Thymus (tissue), 11 donors: ENCODE measurements at regions not wholly inside any gene's neighbourhood (a gene's known extent, or its start where the extent isn't known, plus 50 kb on each side); places are given as distances from the start of the nearest gene placed in this dataset.
"Not testable (repeated sequence)": the region's sequence is repeated elsewhere in the genome, so short reads cannot be mapped to it uniquely, and the experiment has no call there.

Experiments used
- DNase-seq, 9 donors: peaks; one replicate each; pipeline ENCODE4 v3.0.0-alpha.2; 2013; ENCODE audit warnings: low spot score in 9 of 9, low read depth in 6 of 9, missing footprints in 1 of 9
- H3K27ac ChIP-seq, 2 donors: one replicate each; pipeline ENCODE4 v1.5.1; 2013; ENCODE audit warnings: control low read depth in 1 of 2, low read depth in 1 of 2, low read length in 1 of 2, mild to moderate bottlenecking in 1 of 2, moderate library complexity in 1 of 2
- H3K27me3 ChIP-seq, 2 donors: one replicate each; pipeline ENCODE4 v1.5.1; 2013; ENCODE audit warnings: low read length in 1 of 2; ENCODE audit not compliant: control insufficient read depth in 2 of 2, insufficient read depth in 1 of 2
- H3K36me3 ChIP-seq, 2 donors: one replicate each; pipeline ENCODE4 v1.5.1; 2013; ENCODE audit warnings: low read length in 1 of 2, mild to moderate bottlenecking in 1 of 2, moderate library complexity in 1 of 2; ENCODE audit not compliant: control insufficient read depth in 2 of 2, insufficient read depth in 2 of 2
- H3K4me1 ChIP-seq, 2 donors: one replicate each; pipeline ENCODE4 v1.5.1; 2013; ENCODE audit warnings: low read length in 2 of 2; ENCODE audit not compliant: control insufficient read depth in 2 of 2, insufficient read depth in 2 of 2
- H3K4me3 ChIP-seq, 2 donors: one replicate each; pipeline ENCODE4 v1.5.1; 2013; ENCODE audit warnings: low read length in 2 of 2, control low read depth in 1 of 2, mild to moderate bottlenecking in 1 of 2
- H3K9me3 ChIP-seq, 2 donors: one replicate each; pipeline ENCODE4 v1.5.1; 2013; ENCODE audit warnings: low read length in 1 of 2, mild to moderate bottlenecking in 1 of 2; ENCODE audit not compliant: control insufficient read depth in 2 of 2, insufficient read depth in 1 of 2
- WGBS: extraction: QIAGEN DNeasy Blood & Tissue Kit; methylation state at CpG from one replicate; pipeline ENCODE4 v1.1.7; 2013; 5-methylcytosine and 5-hydroxymethylcytosine counted together
- donor health status: healthy.

GRCh38 chr7:65475040-65475726 lies 101.5 kb downstream of the ZNF92 start:
- Histone ChIP-seq H3K4me3 (no peak overlapping the region), H3K27ac (no peak overlapping the region), H3K9me3 (peaks cover 5 to 22% of the 10 kb centered on the region in 2 donors), H3K4me1 (peaks cover 12 to 14% of the 10 kb centered on the region in 2 donors), H3K27me3 (no peaks in the 10 kb centered on the region), H3K36me3 (no peaks in the 10 kb centered on the region)
- no peak for DNase-seq
- WGBS = 95% methylated on average over 4 of the region's 4 CpGs

DNA sequence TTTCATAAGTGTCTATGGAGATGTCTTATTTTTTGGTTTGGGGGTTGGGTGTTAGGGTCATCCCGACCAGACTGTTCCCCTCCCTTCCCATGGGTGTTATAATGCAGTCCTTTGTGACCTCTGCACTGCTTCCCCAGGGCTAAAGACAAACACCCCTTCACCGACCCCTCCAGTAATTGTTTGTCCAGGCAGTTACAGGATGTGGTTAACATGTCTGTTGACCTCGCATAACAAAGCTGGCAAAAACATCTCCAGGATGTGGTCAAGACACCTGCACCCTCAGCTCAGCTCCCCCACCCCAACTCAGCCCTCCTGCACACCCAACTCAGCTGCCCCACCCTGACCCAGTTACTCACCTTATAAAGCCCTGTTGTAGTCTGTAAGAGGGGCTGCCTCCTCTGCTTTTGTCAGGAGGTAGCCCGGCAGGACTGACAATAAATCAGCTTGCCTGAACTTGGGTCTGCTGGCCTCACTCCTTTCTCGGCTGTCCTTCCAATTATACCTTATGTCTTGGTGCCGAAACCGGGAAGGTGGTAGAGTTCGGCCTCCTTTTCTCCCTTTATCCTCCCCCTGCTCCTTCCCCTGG lies 102.2 kb downstream of the ZNF92 start:
- Histone ChIP-seq H3K27ac (peak overlapping the region in 1 of 2 donors; percentile 60), H3K9me3 (peaks cover 5 to 22% of the 10 kb centered on the region in 2 donors), H3K36me3 (no peaks in the 10 kb centered on the region), H3K4me3 (no peak overlapping the region), H3K4me1 (peaks cover 12 to 14% of the 10 kb centered on the region in 2 donors), H3K27me3 (no peaks in the 10 kb centered on the region)
- DNase-seq = peak in 5 of 9 donors; percentile 2 to 49 (median 25)
- WGBS = 46% methylated on average over 8 of the region's 8 CpGs

DNA sequence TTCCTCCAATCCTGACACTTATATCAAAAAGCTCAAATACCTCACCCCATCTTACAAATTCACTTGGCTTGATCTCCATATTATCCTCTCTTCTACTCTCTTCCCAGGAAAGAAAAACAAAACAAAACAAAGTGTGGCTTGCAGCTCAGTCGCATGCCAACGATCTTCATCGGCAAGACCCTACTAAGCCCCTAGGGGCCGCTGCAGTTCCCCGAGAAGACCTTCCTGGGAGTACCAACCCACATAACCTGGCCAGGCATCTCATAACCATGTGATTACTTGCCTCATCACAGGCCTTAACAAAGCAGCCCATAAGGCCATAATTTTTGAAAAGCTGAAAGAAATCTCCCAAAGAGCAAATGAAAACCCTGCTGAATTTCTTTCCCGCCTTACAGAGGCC lies 103.7 kb downstream of the ZNF92 start:
- Histone ChIP-seq H3K36me3 (no peaks in the 10 kb centered on the region), H3K27me3 (no peaks in the 10 kb centered on the region), H3K4me1 (peaks cover 12 to 14% of the 10 kb centered on the region in 2 donors), H3K27ac (no peak overlapping the region), H3K4me3 (no peak overlapping the region), H3K9me3 (peaks cover 5 to 22% of the 10 kb centered on the region in 2 donors)
- no peak for DNase-seq
- 92% methylated on average over 6 of the region's 6 CpGs for WGBS

GRCh38 chr7:65489260-65489767 lies 115.7 kb downstream of the ZNF92 start:
- no peaks in the 10 kb centered on the region for H3K4me1 ChIP-seq
- H3K9me3 ChIP-seq = no peaks in the 10 kb centered on the region
- H3K36me3 ChIP-seq = no peaks in the 10 kb centered on the region
- H3K27me3 ChIP-seq = no peaks in the 10 kb centered on the region
- DNase-seq = no peak
- H3K4me3 ChIP-seq = no peak overlapping the region
- 94% methylated on average over 8 of the region's 8 CpGs for WGBS
- H3K27ac ChIP-seq = no peak overlapping the region

DNA sequence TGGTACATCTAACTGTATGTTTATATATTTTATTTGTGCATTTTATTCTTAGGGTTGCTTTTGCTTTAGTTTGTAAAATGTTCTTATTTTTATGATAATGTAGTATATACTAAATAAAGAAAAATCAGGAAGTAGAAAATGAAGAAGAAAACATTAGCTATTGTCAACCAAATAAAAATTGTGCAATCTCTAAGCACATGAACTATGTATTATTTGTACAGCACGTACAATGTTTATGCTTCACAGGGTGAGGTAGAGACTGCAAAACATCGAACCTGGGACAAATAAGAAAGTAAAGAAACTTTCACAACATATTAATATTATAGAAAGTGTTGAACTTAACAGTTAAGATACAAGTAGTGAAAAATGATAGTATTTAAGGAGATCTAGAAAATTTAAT lies 123.0 kb downstream of the ZNF92 start:
- H3K27me3 ChIP-seq, H3K4me1 ChIP-seq, DNase-seq, H3K36me3 ChIP-seq, H3K4me3 ChIP-seq, H3K27ac ChIP-seq, H3K9me3 ChIP-seq: not testable (repeated sequence)
- 92% methylated on average over 2 of the region's 2 CpGs for WGBS

DNA sequence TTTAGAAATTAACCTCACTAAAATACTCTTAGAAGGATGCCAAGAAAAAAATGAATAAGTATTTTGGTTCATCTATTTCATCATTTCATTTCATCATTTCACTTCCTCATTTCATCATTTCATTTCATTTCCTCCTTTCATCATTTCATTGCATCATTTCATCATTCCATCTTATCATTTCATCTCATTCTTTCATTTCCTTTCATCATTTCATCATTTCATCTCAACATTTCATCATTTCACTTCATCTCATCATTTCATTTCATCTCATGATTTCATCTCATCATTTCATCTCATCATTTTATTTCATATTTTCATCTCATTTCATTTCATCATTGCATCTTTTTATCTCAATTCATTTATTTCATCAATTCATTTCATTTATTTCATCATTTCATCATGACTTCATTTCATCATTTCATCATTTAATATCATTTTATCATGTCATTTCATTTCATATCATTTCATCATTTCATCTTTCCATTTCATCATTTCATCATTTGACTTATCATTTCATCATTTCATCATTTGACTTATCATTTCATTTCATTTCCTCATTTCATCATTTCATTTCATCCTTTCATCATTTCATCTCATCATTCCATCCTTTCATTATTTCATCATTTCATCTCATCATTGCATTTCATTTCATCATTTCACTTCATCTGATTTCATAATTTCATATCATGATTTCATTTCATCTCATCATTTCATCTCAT lies 129.9 kb downstream of the ZNF92 start:
- Histone ChIP-seq H3K27me3 (peaks cover 0 to 4% of the 10 kb centered on the region in 2 donors), H3K27ac (no peak overlapping the region), H3K4me1 (no peaks in the 10 kb centered on the region), H3K36me3 (no peaks in the 10 kb centered on the region), H3K9me3 (no peaks in the 10 kb centered on the region), H3K4me3 (no peak overlapping the region)
- DNase-seq = no peak

GRCh38 chr7:65504504-65505319 lies 131.1 kb downstream of the ZNF92 start:
- not testable (repeated sequence) for H3K9me3 ChIP-seq, H3K4me3 ChIP-seq, H3K27ac ChIP-seq, H3K36me3 ChIP-seq, H3K4me1 ChIP-seq, DNase-seq
- WGBS = 89% methylated on average over 1 of the region's 1 CpG
- H3K27me3 ChIP-seq = peaks cover 2 to 14% of the 10 kb centered on the region in 2 donors

DNA sequence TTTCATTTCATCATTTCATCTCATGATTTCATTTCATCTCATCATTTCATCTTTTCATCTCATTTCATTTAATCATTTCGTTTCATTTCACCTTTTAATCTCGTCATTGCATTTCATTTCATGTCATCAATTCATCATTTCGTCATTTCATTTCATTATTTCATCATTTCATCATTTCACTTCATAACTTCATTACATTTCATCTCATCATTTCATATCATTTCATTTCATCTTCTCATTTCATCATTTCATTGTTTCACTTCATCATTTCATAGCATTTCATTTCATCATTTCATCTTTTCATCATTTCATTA lies 131.6 kb downstream of the ZNF92 start:
- WGBS = 53% methylated on average over 3 of the region's 3 CpGs

More for the DNA sequence above, 131.6 kb downstream of the ZNF92 start:
- not testable (repeated sequence) for H3K27ac ChIP-seq, H3K4me3 ChIP-seq, H3K36me3 ChIP-seq, H3K9me3 ChIP-seq, H3K4me1 ChIP-seq, DNase-seq
- peaks cover 5 to 19% of the 10 kb centered on the region in 2 donors for H3K27me3 ChIP-seq
